ENCODE measurements at regions not wholly inside any gene's neighbourhood (a gene's known extent, or its start where the extent isn't known, plus 50 kb on each side); places are given as distances from the start of the nearest gene placed in this dataset.
"Not testable (repeated sequence)": the region's sequence is repeated elsewhere in the genome, so short reads cannot be mapped to it uniquely, and the experiment has no call there.

- TF ChIP-seq EZH2 (IDR thresholded peaks at IDR 0.05) (no peak), POLR2AphosphoS5 (IDR thresholded peaks at IDR 0.05; ENCODE audit: borderline replicate concordance, low read depth, low read length) (no peak), FOXP2 (optimal IDR thresholded peaks at IDR 0.05; ENCODE audit: control extremely low read depth, extremely low read length, insufficient read depth) (no peak)
- Histone ChIP-seq H3K9ac (ENCODE audit: insufficient read length) (no peak overlapping the region), H3K27ac (no peak overlapping the region), H3K9me3 (ENCODE audit: low read depth, low read length) (no peaks in the 10 kb centered on the region), H3K36me3 (ENCODE audit: insufficient read depth, low read length) (no peaks in the 10 kb centered on the region), H3K4me3 (no peak overlapping the region)
- no peak for DNase-seq (ENCODE audit: low read depth, low spot score)
These were observed 74.1 kb downstream of the TFAP2C start for GRCh38 chr20:56702931-56703840.

- no peak overlapping the region for H3K27ac ChIP-seq
- H3K9ac ChIP-seq (ENCODE audit: insufficient read length): no peak overlapping the region
- H3K4me3 ChIP-seq: no peak overlapping the region
- no peaks in the 10 kb centered on the region for H3K9me3 ChIP-seq (ENCODE audit: low read depth, low read length)
- no peak for TF ChIP-seq EZH2 (IDR thresholded peaks at IDR 0.05)
- TF ChIP-seq FOXP2 (optimal IDR thresholded peaks at IDR 0.05; ENCODE audit: control extremely low read depth, extremely low read length, insufficient read depth): no peak
- TF ChIP-seq POLR2AphosphoS5 (IDR thresholded peaks at IDR 0.05; ENCODE audit: borderline replicate concordance, low read depth, low read length): no peak
- no peaks in the 10 kb centered on the region for H3K36me3 ChIP-seq (ENCODE audit: insufficient read depth, low read length)
- DNase-seq (ENCODE audit: low read depth, low spot score): no peak
These were observed 77.8 kb downstream of the TFAP2C start for GRCh38 chr20:56706867-56707360.

- no peak for TF ChIP-seq EZH2 (IDR thresholded peaks at IDR 0.05)
- no peak for TF ChIP-seq FOXP2 (optimal IDR thresholded peaks at IDR 0.05; ENCODE audit: control extremely low read depth, extremely low read length, insufficient read depth)
- no peak for TF ChIP-seq POLR2AphosphoS5 (IDR thresholded peaks at IDR 0.05; ENCODE audit: borderline replicate concordance, low read depth, low read length)
- Histone ChIP-seq H3K9me3 (ENCODE audit: low read depth, low read length) (no peaks in the 10 kb centered on the region), H3K27ac (no peak overlapping the region), H3K4me3 (no peak overlapping the region), H3K36me3 (ENCODE audit: insufficient read depth, low read length) (no peaks in the 10 kb centered on the region), H3K9ac (ENCODE audit: insufficient read length) (no peak overlapping the region)
- no peak for DNase-seq (ENCODE audit: low read depth, low spot score)
These were observed 79.9 kb downstream of the TFAP2C start for GRCh38 chr20:56708991-56709390.

GRCh38 chr20:56710125-56710524 lies 81.0 kb downstream of the TFAP2C start:
- TF ChIP-seq FOXP2 (optimal IDR thresholded peaks at IDR 0.05; ENCODE audit: control extremely low read depth, extremely low read length, insufficient read depth): no peak
- Histone ChIP-seq H3K27ac (no peak overlapping the region), H3K9ac (ENCODE audit: insufficient read length) (no peak overlapping the region), H3K36me3 (ENCODE audit: insufficient read depth, low read length) (no peaks in the 10 kb centered on the region), H3K4me3 (no peak overlapping the region), H3K9me3 (ENCODE audit: low read depth, low read length) (no peaks in the 10 kb centered on the region)
- no peak for DNase-seq (ENCODE audit: low read depth, low spot score)

- not testable (repeated sequence) for H3K9ac ChIP-seq (ENCODE audit: insufficient read length); H3K27ac ChIP-seq; DNase-seq (ENCODE audit: low read depth, low spot score); H3K9me3 ChIP-seq (ENCODE audit: low read depth, low read length); H3K36me3 ChIP-seq (ENCODE audit: insufficient read depth, low read length); H3K4me3 ChIP-seq
These were observed 81.5 kb downstream of the TFAP2C start for GRCh38 chr20:56710577-56710976.

- no peak for DNase-seq (ENCODE audit: low read depth, low spot score)
- no peak overlapping the region for H3K27ac ChIP-seq
- no peak overlapping the region for H3K9ac ChIP-seq (ENCODE audit: insufficient read length)
These were observed 81.9 kb downstream of the TFAP2C start for GRCh38 chr20:56711018-56711417.

GRCh38 chr20:56715309-56715708 lies 86.2 kb downstream of the TFAP2C start:
- TF ChIP-seq POLR2AphosphoS5 (IDR thresholded peaks at IDR 0.05; ENCODE audit: borderline replicate concordance, low read depth, low read length): no peak
- no peak for TF ChIP-seq FOXP2 (optimal IDR thresholded peaks at IDR 0.05; ENCODE audit: control extremely low read depth, extremely low read length, insufficient read depth)
- TF ChIP-seq EZH2 (IDR thresholded peaks at IDR 0.05): no peak
- no peak for DNase-seq (ENCODE audit: low read depth, low spot score)
- no peak overlapping the region for H3K27ac ChIP-seq
- no peak overlapping the region for H3K9ac ChIP-seq (ENCODE audit: insufficient read length)
- H3K36me3 ChIP-seq (ENCODE audit: insufficient read depth, low read length): no peaks in the 10 kb centered on the region
- H3K9me3 ChIP-seq (ENCODE audit: low read depth, low read length): no peaks in the 10 kb centered on the region
- no peak overlapping the region for H3K4me3 ChIP-seq

More at GRCh38 chr20:56711018-56711417, 81.9 kb downstream of the TFAP2C start:
- H3K9me3 ChIP-seq (ENCODE audit: low read depth, low read length): no peaks in the 10 kb centered on the region
- no peak overlapping the region for H3K4me3 ChIP-seq
- no peaks in the 10 kb centered on the region for H3K36me3 ChIP-seq (ENCODE audit: insufficient read depth, low read length)
- TF ChIP-seq EZH2 (IDR thresholded peaks at IDR 0.05): no peak
- TF ChIP-seq FOXP2 (optimal IDR thresholded peaks at IDR 0.05; ENCODE audit: control extremely low read depth, extremely low read length, insufficient read depth): no peak

GRCh38 chr20:56715902-56716519 lies 86.9 kb downstream of the TFAP2C start:
- Histone ChIP-seq H3K9ac (ENCODE audit: insufficient read length) (no peak overlapping the region), H3K36me3 (ENCODE audit: insufficient read depth, low read length) (no peaks in the 10 kb centered on the region), H3K4me3 (no peak overlapping the region), H3K27ac (no peak overlapping the region), H3K9me3 (ENCODE audit: low read depth, low read length) (no peaks in the 10 kb centered on the region)
- TF ChIP-seq FOXP2 (optimal IDR thresholded peaks at IDR 0.05; ENCODE audit: control extremely low read depth, extremely low read length, insufficient read depth) (no peak), EZH2 (IDR thresholded peaks at IDR 0.05) (no peak), POLR2AphosphoS5 (IDR thresholded peaks at IDR 0.05; ENCODE audit: borderline replicate concordance, low read depth, low read length) (no peak)
- no peak for DNase-seq (ENCODE audit: low read depth, low spot score)
